ENCODE measurements at regions not wholly inside any gene's neighbourhood (a gene's known extent, or its start where the extent isn't known, plus 50 kb on each side); places are given as distances from the start of the nearest gene placed in this dataset.

GRCh38 chr5:158270996-158271554 is 412.1 kb upstream of the CLINT1 start:
- TF ChIP-seq CTCF (IDR thresholded peaks at IDR 0.05) (no peak), POLR2A (IDR thresholded peaks at IDR 0.05) (no peak)
